AG04449 (cell line): ENCODE measurements at regions not wholly inside any gene's neighbourhood (a gene's known extent, or its start where the extent isn't known, plus 50 kb on each side); places are given as distances from the start of the nearest gene placed in this dataset.
"Not testable (repeated sequence)": the region's sequence is repeated elsewhere in the genome, so short reads cannot be mapped to it uniquely, and the experiment has no call there.

Experiments used
- CTCF ChIA-PET: fragments of 350-600 bp; formaldehyde crosslinking; extraction: SDS; loops from one replicate; lab custom pipeline; 2021; ENCODE audit warnings: antibody characterized with exemption; lab: Yijun Ruan, JAX
- POLR2A ChIA-PET: fragments of 400-600, 350-600 bp; formaldehyde crosslinking; extraction: SDS; loops from one replicate; lab custom pipeline; 2020; ENCODE audit warnings: antibody characterized with exemption, inconsistent platforms; lab: Yijun Ruan, JAX
- DNase-seq: peaks from one replicate; pipeline ENCODE4 v3.0.0-alpha.2; 2010; ENCODE audit warnings: low read depth, low spot score
- H3K4me3 ChIP-seq: 2 replicates; pipeline ENCODE4 v1.5.1; 2011; ENCODE audit warnings: low read depth, mild to moderate bottlenecking, control low read depth, low read length
- TF ChIP-seq, protein P1 (sequence below): IDR thresholded peaks from one replicate; pipeline ENCODE4 v1.5.1; 2011; ENCODE audit warnings: mild to moderate bottlenecking, moderate library complexity, low read length, control low read depth, inconsistent platforms; ENCODE audit not compliant: insufficient read depth; ENCODE audit errors: missing control alignments

DNA sequence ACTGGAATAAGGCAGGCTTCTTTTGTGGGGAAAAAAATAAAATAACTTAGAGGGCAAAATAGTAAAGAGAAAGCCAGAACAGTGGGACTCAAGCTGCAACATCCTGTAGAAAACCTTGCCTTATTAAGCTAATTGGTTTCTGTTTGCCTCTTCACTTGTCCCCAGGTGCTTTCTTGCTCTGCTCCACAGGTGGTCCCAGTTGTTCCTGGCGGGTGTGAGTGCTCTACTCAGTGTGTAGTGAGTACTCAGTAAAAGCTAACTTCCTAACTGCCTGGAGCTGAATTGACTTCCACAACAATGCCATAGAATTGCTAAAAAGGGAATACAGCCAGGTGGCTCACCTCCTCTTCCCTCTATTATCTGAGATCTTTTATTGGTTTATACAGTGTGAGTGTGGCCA is 930.2 kb downstream of the C4orf33 start:
- no peak overlapping the region for H3K4me3 ChIP-seq
- CTCF ChIA-PET: no interaction called here
- no peak for DNase-seq
- TF ChIP-seq, protein P1, sequence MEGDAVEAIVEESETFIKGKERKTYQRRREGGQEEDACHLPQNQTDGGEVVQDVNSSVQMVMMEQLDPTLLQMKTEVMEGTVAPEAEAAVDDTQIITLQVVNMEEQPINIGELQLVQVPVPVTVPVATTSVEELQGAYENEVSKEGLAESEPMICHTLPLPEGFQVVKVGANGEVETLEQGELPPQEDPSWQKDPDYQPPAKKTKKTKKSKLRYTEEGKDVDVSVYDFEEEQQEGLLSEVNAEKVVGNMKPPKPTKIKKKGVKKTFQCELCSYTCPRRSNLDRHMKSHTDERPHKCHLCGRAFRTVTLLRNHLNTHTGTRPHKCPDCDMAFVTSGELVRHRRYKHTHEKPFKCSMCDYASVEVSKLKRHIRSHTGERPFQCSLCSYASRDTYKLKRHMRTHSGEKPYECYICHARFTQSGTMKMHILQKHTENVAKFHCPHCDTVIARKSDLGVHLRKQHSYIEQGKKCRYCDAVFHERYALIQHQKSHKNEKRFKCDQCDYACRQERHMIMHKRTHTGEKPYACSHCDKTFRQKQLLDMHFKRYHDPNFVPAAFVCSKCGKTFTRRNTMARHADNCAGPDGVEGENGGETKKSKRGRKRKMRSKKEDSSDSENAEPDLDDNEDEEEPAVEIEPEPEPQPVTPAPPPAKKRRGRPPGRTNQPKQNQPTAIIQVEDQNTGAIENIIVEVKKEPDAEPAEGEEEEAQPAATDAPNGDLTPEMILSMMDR: no peak
- POLR2A ChIA-PET: no interaction called here

DNA sequence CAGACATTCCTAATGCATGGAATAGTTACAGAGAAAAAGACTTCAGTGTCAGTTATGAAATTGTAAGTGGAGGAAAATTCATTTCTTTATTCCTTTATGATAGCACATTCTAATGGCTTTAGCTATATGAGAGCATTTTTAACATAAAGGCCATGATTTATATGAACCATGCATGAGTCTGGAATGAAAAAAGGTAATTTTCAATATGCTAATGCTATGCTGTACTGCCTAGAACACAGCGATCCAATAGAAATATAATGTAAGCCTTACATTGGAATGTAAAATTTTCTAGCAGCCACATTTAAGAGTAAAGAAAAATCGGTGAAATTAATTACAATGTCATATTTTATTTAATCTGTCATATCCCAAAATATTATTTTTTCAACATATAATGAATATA is 932.0 kb downstream of the C4orf33 start:
- POLR2A ChIA-PET: no interaction called here
- TF ChIP-seq, protein P1: no peak
- no peak overlapping the region for H3K4me3 ChIP-seq
- CTCF ChIA-PET: no interaction called here
- no peak for DNase-seq

DNA sequence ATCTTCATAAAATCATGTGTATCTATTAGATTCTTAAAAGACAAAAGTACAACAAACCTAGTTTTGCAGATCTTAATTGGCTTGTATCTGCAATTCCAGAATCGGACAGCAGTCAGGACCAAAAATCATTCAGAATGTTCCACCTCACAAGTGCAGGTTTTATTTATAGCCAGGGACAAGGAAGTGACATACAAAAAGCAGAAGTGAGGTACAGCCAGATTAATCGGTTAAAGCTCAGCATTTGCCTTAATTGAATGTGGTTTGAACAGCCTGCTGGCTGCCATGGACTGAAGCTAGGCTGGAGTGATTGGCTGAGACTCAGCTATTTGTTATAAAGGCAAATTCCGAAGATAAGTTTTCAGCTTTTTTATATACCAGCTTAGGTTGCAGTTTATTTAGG is 932.6 kb downstream of the C4orf33 start:
- no peak overlapping the region for H3K4me3 ChIP-seq
- no peak for DNase-seq
- TF ChIP-seq, protein P1: no peak
- POLR2A ChIA-PET: no interaction called here
- CTCF ChIA-PET: no interaction called here

DNA sequence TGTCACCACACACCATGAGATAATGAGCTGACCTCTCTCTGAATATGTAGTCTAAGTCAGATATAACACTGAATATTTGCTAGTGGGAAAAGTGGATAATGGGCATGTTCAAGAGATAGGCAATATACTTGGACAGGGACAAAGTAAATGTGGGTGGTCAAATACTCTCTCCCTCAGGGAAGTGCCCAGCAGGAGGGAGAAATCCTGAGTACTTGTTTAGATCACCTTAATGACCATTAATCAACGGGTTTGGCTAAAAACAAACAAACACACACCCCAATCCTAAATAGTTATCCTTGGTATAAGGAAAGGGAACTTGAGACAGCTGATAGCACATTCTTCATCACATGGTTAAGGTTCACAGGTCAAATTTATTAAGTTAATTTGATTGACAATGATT is 933.5 kb downstream of the C4orf33 start:
- CTCF ChIA-PET: no interaction called here

GRCh38 chr4:130031858-130032257 is 935.9 kb downstream of the C4orf33 start:
- ChIA-PET CTCF (no interaction called here), POLR2A (no interaction called here)
- TF ChIP-seq, protein P1: no peak
- DNase-seq: no peak
- H3K4me3 ChIP-seq: no peak overlapping the region

More for the DNA sequence above, 933.5 kb downstream of the C4orf33 start:
- no peak overlapping the region for H3K4me3 ChIP-seq
- TF ChIP-seq, protein P1: no peak
- POLR2A ChIA-PET: no interaction called here
- DNase-seq: no peak

GRCh38 chr4:130033657-130034056 is 937.7 kb downstream of the C4orf33 start:
- DNase-seq, H3K4me3 ChIP-seq, CTCF ChIA-PET, POLR2A ChIA-PET: not testable (repeated sequence)

- ChIA-PET POLR2A (no interaction called here), CTCF (no interaction called here)
- H3K4me3 ChIP-seq: no peak overlapping the region
- DNase-seq: no peak
- TF ChIP-seq, protein P1: no peak
Measured at GRCh38 chr4:130034876-130035275, 938.9 kb downstream of the C4orf33 start.
